ENCODE measurements at regions not wholly inside any gene's neighbourhood (a gene's known extent, or its start where the extent isn't known, plus 50 kb on each side); places are given as distances from the start of the nearest gene placed in this dataset.

DNA sequence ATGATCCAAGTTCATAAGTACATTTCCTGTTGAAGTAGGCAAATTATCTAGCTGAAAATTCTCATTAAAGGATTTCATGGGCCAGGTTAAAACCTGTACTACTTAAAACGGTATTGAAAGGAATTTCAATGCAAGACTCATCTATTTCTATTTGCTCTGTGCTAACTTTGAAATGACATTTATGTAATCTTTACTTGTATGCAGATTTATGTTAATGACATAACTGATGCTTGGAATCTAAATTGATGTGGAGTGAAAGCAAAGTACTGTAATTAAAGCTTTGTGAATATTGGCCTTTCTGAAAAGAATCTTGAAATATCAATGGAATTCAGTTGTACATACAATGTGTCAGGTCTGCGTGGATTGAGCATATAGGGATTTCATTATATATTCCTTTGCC, 390.0 kb downstream of the CPS1 start:
- TF ChIP-seq, protein P1, sequence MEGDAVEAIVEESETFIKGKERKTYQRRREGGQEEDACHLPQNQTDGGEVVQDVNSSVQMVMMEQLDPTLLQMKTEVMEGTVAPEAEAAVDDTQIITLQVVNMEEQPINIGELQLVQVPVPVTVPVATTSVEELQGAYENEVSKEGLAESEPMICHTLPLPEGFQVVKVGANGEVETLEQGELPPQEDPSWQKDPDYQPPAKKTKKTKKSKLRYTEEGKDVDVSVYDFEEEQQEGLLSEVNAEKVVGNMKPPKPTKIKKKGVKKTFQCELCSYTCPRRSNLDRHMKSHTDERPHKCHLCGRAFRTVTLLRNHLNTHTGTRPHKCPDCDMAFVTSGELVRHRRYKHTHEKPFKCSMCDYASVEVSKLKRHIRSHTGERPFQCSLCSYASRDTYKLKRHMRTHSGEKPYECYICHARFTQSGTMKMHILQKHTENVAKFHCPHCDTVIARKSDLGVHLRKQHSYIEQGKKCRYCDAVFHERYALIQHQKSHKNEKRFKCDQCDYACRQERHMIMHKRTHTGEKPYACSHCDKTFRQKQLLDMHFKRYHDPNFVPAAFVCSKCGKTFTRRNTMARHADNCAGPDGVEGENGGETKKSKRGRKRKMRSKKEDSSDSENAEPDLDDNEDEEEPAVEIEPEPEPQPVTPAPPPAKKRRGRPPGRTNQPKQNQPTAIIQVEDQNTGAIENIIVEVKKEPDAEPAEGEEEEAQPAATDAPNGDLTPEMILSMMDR (IDR thresholded peaks at IDR 0.05), result no peak
- TF ChIP-seq EZH2phosphoT487 (IDR thresholded peaks at IDR 0.05), result no peak
